IPS-18a (cell line): ENCODE measurements at regions not wholly inside any gene's neighbourhood (a gene's known extent, or its start where the extent isn't known, plus 50 kb on each side); places are given as distances from the start of the nearest gene placed in this dataset.
"Not testable (repeated sequence)": the region's sequence is repeated elsewhere in the genome, so short reads cannot be mapped to it uniquely, and the experiment has no call there.

Experiments
- H3K27ac ChIP-seq: one replicate; pipeline ENCODE4 v1.5.1; 2013; ENCODE audit warnings: low read length
- H3K27me3 ChIP-seq: one replicate; pipeline ENCODE4 v1.6.1; 2013; ENCODE audit warnings: mild to moderate bottlenecking, low read length; ENCODE audit not compliant: control insufficient read depth, insufficient read depth
- H3K36me3 ChIP-seq: one replicate; pipeline ENCODE4 v1.6.1; 2013; ENCODE audit warnings: low read depth, low read length; ENCODE audit not compliant: control insufficient read depth
- H3K4me1 ChIP-seq: one replicate; pipeline ENCODE4 v1.6.1; 2013; ENCODE audit warnings: low read depth, low read length; ENCODE audit not compliant: control insufficient read depth
- H3K4me3 ChIP-seq: one replicate; pipeline ENCODE4 v1.5.1; 2013; ENCODE audit warnings: low read length
- H3K9ac ChIP-seq: one replicate; pipeline ENCODE4 v1.6.1; 2013; ENCODE audit warnings: mild to moderate bottlenecking, low read length, moderate library complexity
- H3K9me3 ChIP-seq: one replicate; pipeline ENCODE4 v1.6.1; 2013; ENCODE audit warnings: low read depth, low read length; ENCODE audit not compliant: control insufficient read depth

GRCh38 chr9:108399851-108400250 is 455.9 kb downstream of the ACTL7B start:
- no peak overlapping the region for H3K27ac ChIP-seq
- no peaks in the 10 kb centered on the region for H3K9me3 ChIP-seq
- no peaks in the 10 kb centered on the region for H3K36me3 ChIP-seq
- no peaks in the 10 kb centered on the region for H3K27me3 ChIP-seq
- H3K4me1 ChIP-seq: no peaks in the 10 kb centered on the region
- no peak overlapping the region for H3K9ac ChIP-seq
- H3K4me3 ChIP-seq: no peak overlapping the region

GRCh38 chr9:108397286-108397685 is 458.5 kb downstream of the ACTL7B start:
- no peaks in the 10 kb centered on the region for H3K36me3 ChIP-seq
- no peaks in the 10 kb centered on the region for H3K27me3 ChIP-seq
- H3K9me3 ChIP-seq: no peaks in the 10 kb centered on the region
- no peaks in the 10 kb centered on the region for H3K4me1 ChIP-seq
- no peak overlapping the region for H3K9ac ChIP-seq
- H3K4me3 ChIP-seq: no peak overlapping the region
- H3K27ac ChIP-seq: no peak overlapping the region

DNA sequence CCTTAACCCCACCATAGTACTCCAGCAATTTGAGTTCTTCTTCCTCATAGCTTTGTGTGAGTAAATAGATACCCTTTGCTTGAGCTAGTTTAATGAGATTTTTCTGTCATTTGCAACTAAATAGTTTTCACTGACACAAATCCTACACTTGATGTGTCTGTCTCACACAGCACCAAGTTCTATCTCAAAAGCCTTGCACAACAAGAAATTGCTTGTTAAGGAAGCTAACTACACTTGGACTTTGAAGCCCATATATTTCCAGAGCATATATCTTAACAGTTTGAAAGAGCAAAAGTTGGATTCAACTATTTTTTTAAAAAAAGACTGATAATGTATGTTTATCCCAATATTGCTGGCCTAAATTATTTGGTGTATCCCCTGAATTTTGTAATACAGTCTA is 459.2 kb downstream of the ACTL7B start:
- no peaks in the 10 kb centered on the region for H3K36me3 ChIP-seq
- no peak overlapping the region for H3K27ac ChIP-seq
- no peaks in the 10 kb centered on the region for H3K9me3 ChIP-seq
- no peaks in the 10 kb centered on the region for H3K27me3 ChIP-seq
- H3K4me3 ChIP-seq: no peak overlapping the region
- H3K4me1 ChIP-seq: no peaks in the 10 kb centered on the region
- no peak overlapping the region for H3K9ac ChIP-seq

DNA sequence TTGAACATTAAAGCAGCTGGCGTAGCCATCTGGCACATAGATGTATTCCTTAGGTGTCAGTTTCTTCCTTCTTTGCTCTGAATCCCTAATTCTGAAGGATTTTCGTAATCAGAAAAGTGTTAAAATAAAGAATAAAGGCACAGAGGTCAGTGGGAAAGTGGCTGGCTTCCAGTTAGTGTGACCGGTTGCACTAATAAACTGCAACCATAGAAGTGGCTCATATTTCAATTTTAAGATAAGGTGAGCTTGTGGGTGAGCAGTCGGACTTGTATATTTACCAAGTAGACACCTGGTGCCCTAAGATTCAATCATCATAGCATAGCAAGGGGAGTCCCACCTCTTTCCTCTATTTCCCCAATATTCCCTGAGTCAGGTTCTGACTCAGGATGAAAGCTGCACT is 459.6 kb downstream of the ACTL7B start:
- Histone ChIP-seq H3K9me3 (no peaks in the 10 kb centered on the region), H3K4me3 (no peak overlapping the region), H3K27me3 (no peaks in the 10 kb centered on the region), H3K36me3 (no peaks in the 10 kb centered on the region), H3K27ac (no peak overlapping the region), H3K4me1 (no peaks in the 10 kb centered on the region), H3K9ac (no peak overlapping the region)

DNA sequence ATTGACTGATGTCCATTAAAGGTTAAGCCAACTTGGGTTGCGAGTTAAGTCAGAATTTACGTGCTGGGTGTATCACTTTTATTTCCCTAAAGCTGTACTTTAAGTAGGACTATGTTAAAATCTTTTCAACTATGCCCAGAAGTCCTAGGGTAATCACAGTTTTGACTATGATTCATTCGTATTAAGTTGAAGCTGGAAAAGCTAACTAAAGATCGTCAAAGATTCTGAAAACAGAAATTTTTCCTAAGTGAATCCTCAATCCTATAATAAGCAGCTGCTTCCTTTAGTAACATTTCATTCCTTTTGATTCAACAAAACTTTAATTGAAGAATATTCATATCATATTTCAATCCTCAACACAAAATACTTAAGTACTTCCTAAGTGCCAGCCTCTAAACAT is 460.4 kb downstream of the ACTL7B start:
- Histone ChIP-seq H3K9ac (no peak overlapping the region), H3K4me1 (no peaks in the 10 kb centered on the region), H3K27ac (no peak overlapping the region), H3K9me3 (no peaks in the 10 kb centered on the region), H3K4me3 (no peak overlapping the region), H3K27me3 (no peaks in the 10 kb centered on the region), H3K36me3 (no peaks in the 10 kb centered on the region)

- Histone ChIP-seq H3K4me3 (no peak overlapping the region), H3K9me3 (no peaks in the 10 kb centered on the region), H3K4me1 (no peaks in the 10 kb centered on the region), H3K9ac (no peak overlapping the region), H3K27ac (no peak overlapping the region), H3K27me3 (no peaks in the 10 kb centered on the region), H3K36me3 (no peaks in the 10 kb centered on the region)
These were observed 461.1 kb downstream of the ACTL7B start for GRCh38 chr9:108394726-108395125.

DNA sequence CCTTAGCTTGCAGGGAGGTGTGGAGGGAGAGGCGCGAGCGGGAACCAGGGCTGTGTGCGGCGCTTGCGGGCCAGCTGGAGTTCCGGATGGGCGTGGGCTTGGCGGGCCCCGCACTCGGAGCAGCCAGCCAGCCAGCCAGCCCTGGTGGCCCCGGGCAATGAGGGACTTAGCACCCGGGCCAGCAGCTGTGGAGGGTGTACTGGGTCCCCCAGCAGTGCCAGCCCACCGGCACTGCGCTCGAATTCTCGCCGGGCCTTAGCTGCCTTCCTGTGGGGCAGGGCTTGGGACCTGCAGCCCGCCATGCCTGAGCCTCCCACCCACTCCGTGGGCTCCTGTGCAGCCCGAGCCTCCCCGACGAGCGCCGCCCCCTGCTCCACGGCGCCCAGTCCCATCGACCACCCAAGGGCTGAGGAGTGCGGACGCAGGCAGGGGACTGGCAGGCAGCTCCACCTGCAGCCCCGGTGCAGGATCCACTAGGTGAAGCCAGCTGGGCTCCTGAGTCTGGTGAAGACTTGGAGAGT is 462.2 kb downstream of the ACTL7B start:
- not testable (repeated sequence) for H3K9ac ChIP-seq, H3K36me3 ChIP-seq, H3K4me3 ChIP-seq, H3K27ac ChIP-seq, H3K9me3 ChIP-seq, H3K27me3 ChIP-seq, H3K4me1 ChIP-seq

GRCh38 chr9:108392877-108393276 is 462.9 kb downstream of the ACTL7B start:
- H3K27ac ChIP-seq: no peak overlapping the region
- no peaks in the 10 kb centered on the region for H3K27me3 ChIP-seq
- H3K9ac ChIP-seq: no peak overlapping the region
- H3K36me3 ChIP-seq: no peaks in the 10 kb centered on the region
- H3K4me3 ChIP-seq: no peak overlapping the region
- no peaks in the 10 kb centered on the region for H3K4me1 ChIP-seq
- H3K9me3 ChIP-seq: no peaks in the 10 kb centered on the region

DNA sequence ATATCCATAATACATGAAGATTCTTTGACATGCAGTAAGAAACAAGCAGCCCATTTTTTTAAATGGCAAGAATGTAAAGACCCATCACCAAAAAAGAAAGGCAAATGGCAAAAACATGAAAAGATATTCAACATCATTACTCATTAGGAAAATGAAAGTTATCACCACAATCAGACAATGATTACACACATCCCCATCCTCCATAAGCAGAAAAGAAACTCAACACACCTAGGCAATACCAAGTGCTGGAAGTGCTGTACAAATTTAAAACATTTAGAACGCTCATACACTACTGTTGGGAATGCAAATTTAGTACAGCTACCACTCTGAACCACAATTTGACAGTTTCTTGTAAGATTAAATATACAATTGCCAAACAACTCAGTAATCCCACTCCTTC is 466.7 kb downstream of the ACTL7B start:
- Histone ChIP-seq H3K27me3 (no peaks in the 10 kb centered on the region), H3K9me3 (no peaks in the 10 kb centered on the region), H3K36me3 (no peaks in the 10 kb centered on the region), H3K27ac (no peak overlapping the region), H3K4me1 (no peaks in the 10 kb centered on the region), H3K4me3 (no peak overlapping the region), H3K9ac (no peak overlapping the region)

- Histone ChIP-seq H3K27ac (no peak overlapping the region), H3K4me3 (no peak overlapping the region), H3K27me3 (no peaks in the 10 kb centered on the region), H3K9me3 (no peaks in the 10 kb centered on the region), H3K36me3 (no peaks in the 10 kb centered on the region), H3K9ac (no peak overlapping the region), H3K4me1 (no peaks in the 10 kb centered on the region)
These were observed 468.9 kb downstream of the ACTL7B start for GRCh38 chr9:108386859-108387384.

DNA sequence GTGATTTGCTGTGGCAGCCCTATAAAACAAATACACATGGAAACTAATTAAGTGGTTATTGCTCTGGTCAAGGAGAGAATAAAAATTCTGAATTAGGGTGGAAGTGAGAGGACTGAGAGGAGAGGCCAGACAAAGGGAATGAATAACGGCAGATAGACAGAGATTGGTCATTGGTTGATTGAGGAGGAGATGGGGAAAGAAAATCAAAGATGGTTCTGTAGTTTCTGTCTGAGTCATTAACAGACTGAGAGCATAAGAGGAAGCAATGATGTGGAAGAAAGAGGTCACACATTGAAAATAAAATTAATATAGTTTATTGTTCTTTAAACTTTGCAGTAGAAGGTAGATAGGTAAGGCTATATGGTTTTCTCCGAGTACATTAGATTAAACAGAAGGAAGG is 469.8 kb downstream of the ACTL7B start:
- H3K36me3 ChIP-seq: no peaks in the 10 kb centered on the region
- no peaks in the 10 kb centered on the region for H3K27me3 ChIP-seq
- no peak overlapping the region for H3K4me3 ChIP-seq
- no peaks in the 10 kb centered on the region for H3K4me1 ChIP-seq
- H3K9ac ChIP-seq: no peak overlapping the region
- H3K27ac ChIP-seq: no peak overlapping the region
- H3K9me3 ChIP-seq: no peaks in the 10 kb centered on the region

- no peak overlapping the region for H3K4me3 ChIP-seq
- H3K27me3 ChIP-seq: no peaks in the 10 kb centered on the region
- no peaks in the 10 kb centered on the region for H3K4me1 ChIP-seq
- no peak overlapping the region for H3K27ac ChIP-seq
- no peaks in the 10 kb centered on the region for H3K36me3 ChIP-seq
- H3K9ac ChIP-seq: no peak overlapping the region
- H3K9me3 ChIP-seq: no peaks in the 10 kb centered on the region
These were observed 472.0 kb downstream of the ACTL7B start for GRCh38 chr9:108383796-108384195.
